ENCODE measurements at regions not wholly inside any gene's neighbourhood (a gene's known extent, or its start where the extent isn't known, plus 50 kb on each side); places are given as distances from the start of the nearest gene placed in this dataset.

DNA sequence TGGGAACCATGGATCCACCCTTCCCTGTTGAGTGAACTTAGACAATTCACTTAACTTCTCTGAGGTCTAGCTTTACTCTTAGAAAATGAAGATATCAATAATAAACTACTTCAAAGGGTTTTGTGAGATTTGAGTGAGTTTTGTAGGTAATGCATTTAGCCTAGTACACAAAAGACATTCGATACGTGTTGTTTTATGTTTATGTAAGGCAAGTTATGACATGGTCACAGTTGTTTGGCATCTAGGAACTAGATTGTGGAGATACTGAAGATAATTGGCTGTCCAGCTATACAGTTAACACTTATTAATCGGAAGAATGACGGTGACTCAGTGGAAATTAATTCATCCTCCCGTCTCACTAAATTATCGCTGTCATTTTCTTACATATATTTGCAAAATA lies 1781.1 kb upstream of the TENM3 start:
- TF ChIP-seq BHLHE40 (IDR thresholded peaks at IDR 0.05; ENCODE audit: low read depth, low read length), result no peak
- TF ChIP-seq, protein P1, sequence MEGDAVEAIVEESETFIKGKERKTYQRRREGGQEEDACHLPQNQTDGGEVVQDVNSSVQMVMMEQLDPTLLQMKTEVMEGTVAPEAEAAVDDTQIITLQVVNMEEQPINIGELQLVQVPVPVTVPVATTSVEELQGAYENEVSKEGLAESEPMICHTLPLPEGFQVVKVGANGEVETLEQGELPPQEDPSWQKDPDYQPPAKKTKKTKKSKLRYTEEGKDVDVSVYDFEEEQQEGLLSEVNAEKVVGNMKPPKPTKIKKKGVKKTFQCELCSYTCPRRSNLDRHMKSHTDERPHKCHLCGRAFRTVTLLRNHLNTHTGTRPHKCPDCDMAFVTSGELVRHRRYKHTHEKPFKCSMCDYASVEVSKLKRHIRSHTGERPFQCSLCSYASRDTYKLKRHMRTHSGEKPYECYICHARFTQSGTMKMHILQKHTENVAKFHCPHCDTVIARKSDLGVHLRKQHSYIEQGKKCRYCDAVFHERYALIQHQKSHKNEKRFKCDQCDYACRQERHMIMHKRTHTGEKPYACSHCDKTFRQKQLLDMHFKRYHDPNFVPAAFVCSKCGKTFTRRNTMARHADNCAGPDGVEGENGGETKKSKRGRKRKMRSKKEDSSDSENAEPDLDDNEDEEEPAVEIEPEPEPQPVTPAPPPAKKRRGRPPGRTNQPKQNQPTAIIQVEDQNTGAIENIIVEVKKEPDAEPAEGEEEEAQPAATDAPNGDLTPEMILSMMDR (conservative IDR thresholded peaks at IDR 0.05; ENCODE audit: low read depth, low read length), result no peak
- TF ChIP-seq NFE2L2 (IDR thresholded peaks at IDR 0.05; ENCODE audit: low read depth, low read length), result no peak
- TF ChIP-seq, protein P2, sequence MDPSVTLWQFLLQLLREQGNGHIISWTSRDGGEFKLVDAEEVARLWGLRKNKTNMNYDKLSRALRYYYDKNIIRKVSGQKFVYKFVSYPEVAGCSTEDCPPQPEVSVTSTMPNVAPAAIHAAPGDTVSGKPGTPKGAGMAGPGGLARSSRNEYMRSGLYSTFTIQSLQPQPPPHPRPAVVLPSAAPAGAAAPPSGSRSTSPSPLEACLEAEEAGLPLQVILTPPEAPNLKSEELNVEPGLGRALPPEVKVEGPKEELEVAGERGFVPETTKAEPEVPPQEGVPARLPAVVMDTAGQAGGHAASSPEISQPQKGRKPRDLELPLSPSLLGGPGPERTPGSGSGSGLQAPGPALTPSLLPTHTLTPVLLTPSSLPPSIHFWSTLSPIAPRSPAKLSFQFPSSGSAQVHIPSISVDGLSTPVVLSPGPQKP (IDR thresholded peaks at IDR 0.05; ENCODE audit: borderline replicate concordance, low read depth, low read length), result no peak

Measured in IMR-90 (cell line).